GM23338 (cell line): ENCODE measurements at regions not wholly inside any gene's neighbourhood (a gene's known extent, or its start where the extent isn't known, plus 50 kb on each side); places are given as distances from the start of the nearest gene placed in this dataset.

Experiments used
- ATAC-seq: fragments of 200-7000 bp; cut with Tn5 transposase; 3 replicates; pipeline ENCODE4 v1.9.1; 2020
- DNase-seq: peaks from one replicate; pipeline ENCODE4 v3.0.0-alpha.2; 2015; ENCODE audit warnings: low spot score
- H2AFZ ChIP-seq: fragments of 200-600 bp; sonication (generic); 2 replicates; pipeline ENCODE4 v1.8.0; 2016; ENCODE audit warnings: antibody characterized with exemption, mild to moderate bottlenecking, moderate library complexity
- H3F3A ChIP-seq: fragments of 200-600 bp; sonication (generic); replicated peaks from 2 replicates; pipeline ENCODE4 v1.8.0; 2017; ENCODE audit warnings: antibody characterized with exemption, mixed run types, low read depth
- H3K27ac ChIP-seq: fragments of 200-600 bp; sonication (generic); 2 replicates; pipeline ENCODE4 v1.6.1; 2016; ENCODE audit warnings: low read depth
- H3K27me3 ChIP-seq: fragments of 200-600 bp; sonication (generic); 2 replicates; pipeline ENCODE4 v1.8.0; 2016; ENCODE audit warnings: mild to moderate bottlenecking, mixed run types, moderate library complexity; ENCODE audit not compliant: insufficient read depth
- H3K36me3 ChIP-seq: fragments of 200-600 bp; sonication (generic); 2 replicates; pipeline ENCODE4 v1.8.0; 2016; ENCODE audit warnings: mild to moderate bottlenecking; ENCODE audit not compliant: insufficient read depth
- H3K4me1 ChIP-seq: fragments of 200-600 bp; sonication (generic); 2 replicates; pipeline ENCODE4 v1.8.0; 2016; ENCODE audit warnings: mild to moderate bottlenecking, moderate library complexity; ENCODE audit not compliant: insufficient read depth
- H3K4me2 ChIP-seq: fragments of 200-600 bp; sonication (generic); 2 replicates; pipeline ENCODE4 v1.7.1; 2017; ENCODE audit warnings: mixed run types
- H3K4me3 ChIP-seq: fragments of 200-600 bp; sonication (generic); 2 replicates; pipeline ENCODE4 v1.6.1; 2016; ENCODE audit warnings: mixed run types
- H3K79me2 ChIP-seq: fragments of 200-600 bp; sonication (generic); replicated peaks from 2 replicates; pipeline ENCODE4 v1.8.0; 2017; ENCODE audit warnings: mild to moderate bottlenecking; ENCODE audit not compliant: insufficient read depth
- H3K9me2 ChIP-seq: fragments of 200-600 bp; sonication (generic); 2 replicates; pipeline ENCODE4 v1.8.0; 2017; ENCODE audit not compliant: insufficient read depth
- H4K20me1 ChIP-seq: fragments of 200-600 bp; sonication (generic); replicated peaks from 2 replicates; pipeline ENCODE4 v1.8.0; 2017; ENCODE audit warnings: mild to moderate bottlenecking; ENCODE audit not compliant: insufficient read depth
- H3K27ac Mint-ChIP-seq: 2 replicates; pipeline ENCODE4 v1.8.0; 2020; ENCODE audit warnings: inconsistent platforms, mild to moderate bottlenecking, moderate library complexity, mixed read lengths
- H3K27me3 Mint-ChIP-seq: 3 replicates; pipeline ENCODE4 v1.8.0; 2022; ENCODE audit warnings: low read depth, mild to moderate bottlenecking, moderate library complexity, mixed read lengths, inconsistent platforms; ENCODE audit not compliant: insufficient read depth, poor library complexity
- H3K36me3 Mint-ChIP-seq: 3 replicates; pipeline ENCODE4 v1.8.0; 2021; ENCODE audit warnings: low read depth, mild to moderate bottlenecking, inconsistent platforms, moderate library complexity, mixed read lengths
- H3K4me1 Mint-ChIP-seq: 3 replicates; pipeline ENCODE4 v1.8.0; 2020; ENCODE audit warnings: mild to moderate bottlenecking, inconsistent platforms, mixed read lengths
- H3K4me3 Mint-ChIP-seq: 3 replicates; pipeline ENCODE4 v1.8.0; 2021; ENCODE audit warnings: moderate library complexity, mild to moderate bottlenecking, inconsistent platforms, mixed read lengths
- H3K9me3 Mint-ChIP-seq: 3 replicates; pipeline ENCODE4 v1.8.0; 2020; ENCODE audit warnings: moderate library complexity, mild to moderate bottlenecking, inconsistent platforms, mixed read lengths
- CREB1 ChIP-seq: fragments of 250-450 bp; sonication (Bioruptor Pico); IDR thresholded peaks from 2 replicates; pipeline ENCODE4 v1.5.0; 2020; ENCODE audit warnings: low read depth, mild to moderate bottlenecking, moderate library complexity
- CTCF ChIP-seq, 2 experiments: fragments of 200-600 bp in 1 of 2; sonication (generic) in 1 of 2; conservative IDR thresholded peaks; 2 replicates each; pipeline versions ENCODE4 v1.5.1 to v1.6.1; 2016 to 2017; ENCODE audit warnings: antibody characterized with exemption in 2 of 2, low read depth in 2 of 2, mild to moderate bottlenecking in 2 of 2, moderate library complexity in 1 of 2
- ETS1 ChIP-seq: IDR thresholded peaks from 2 replicates; pipeline ENCODE4 v1.6.1; 2016; ENCODE audit warnings: antibody characterized with exemption
- EZH2 ChIP-seq: fragments of 200-600 bp; sonication (generic); IDR thresholded peaks from one replicate; pipeline ENCODE4 v1.8.0; 2017; ENCODE audit warnings: antibody characterized with exemption, mild to moderate bottlenecking, low read depth; ENCODE audit not compliant: unreplicated experiment
- EZH2phosphoT487 ChIP-seq: fragments of 200-600 bp; sonication (generic); IDR thresholded peaks from one replicate; pipeline ENCODE4 v1.8.1; 2018; ENCODE audit warnings: antibody characterized with exemption; ENCODE audit not compliant: unreplicated experiment
- JUNB ChIP-seq: IDR thresholded peaks from one replicate; pipeline ENCODE4 v1.6.1; 2016; ENCODE audit warnings: antibody characterized with exemption; ENCODE audit not compliant: unreplicated experiment
- NANOG ChIP-seq: IDR thresholded peaks from 2 replicates; pipeline ENCODE4 v1.6.1; 2016; ENCODE audit warnings: antibody characterized with exemption, borderline replicate concordance
- POLR2AphosphoS5 ChIP-seq: IDR thresholded peaks from 2 replicates; pipeline ENCODE4 v1.6.1; 2016; ENCODE audit warnings: antibody characterized with exemption, low read depth
- REST ChIP-seq: IDR thresholded peaks from one replicate; pipeline ENCODE4 v1.6.1; 2018; ENCODE audit warnings: antibody characterized with exemption; ENCODE audit not compliant: unreplicated experiment
- STAT1 ChIP-seq: IDR thresholded peaks from one replicate; pipeline ENCODE4 v1.6.1; 2016; ENCODE audit warnings: antibody characterized with exemption; ENCODE audit not compliant: unreplicated experiment
- ZNF114 ChIP-seq: fragments of 250-450 bp; sonication (Bioruptor Pico); IDR thresholded peaks from 2 replicates; pipeline ENCODE4 v1.5.0; 2020; ENCODE audit warnings: mild to moderate bottlenecking, moderate library complexity
- ZNF331 ChIP-seq: fragments of 250-450 bp; sonication (Bioruptor Pico); IDR thresholded peaks from 2 replicates; pipeline ENCODE4 v1.5.0; 2020; ENCODE audit warnings: low read depth, mild to moderate bottlenecking, moderate library complexity
- ZNF462 ChIP-seq: fragments of 250-450 bp; sonication (Bioruptor Pico); IDR thresholded peaks from 2 replicates; pipeline ENCODE4 v1.5.0; 2020; ENCODE audit warnings: mild to moderate bottlenecking, moderate library complexity

GRCh38 chr20:19012676-19013075, 199.1 kb downstream of the SCP2D1 start:
- no peaks in the 10 kb centered on the region for H3F3A ChIP-seq
- no peak overlapping the region for H3K27ac Mint-ChIP-seq
- no peak for TF ChIP-seq STAT1
- no peak for TF ChIP-seq CREB1 (CRISPR knock-in tag)
- TF ChIP-seq POLR2AphosphoS5: no peak
- no peak for TF ChIP-seq REST
- no peak for TF ChIP-seq ETS1
- no peak for TF ChIP-seq ZNF114
- TF ChIP-seq ZNF462: no peak
- no peak for TF ChIP-seq CTCF (conservative IDR thresholded peaks at IDR 0.05; ENCODE audit: low read depth in 2 of 2)
- no peak for TF ChIP-seq EZH2phosphoT487
- no peak for TF ChIP-seq ZNF331 (CRISPR knock-in tag)
- no peak for TF ChIP-seq JUNB
- no peak for TF ChIP-seq EZH2
- no peak for TF ChIP-seq NANOG
- no peaks in the 10 kb centered on the region for H3K79me2 ChIP-seq
- no peak overlapping the region for H3K4me3 Mint-ChIP-seq
- DNase-seq (no peak), ATAC-seq (no peak)
- no peaks in the 10 kb centered on the region for H4K20me1 ChIP-seq
- H3K27ac ChIP-seq: no peak overlapping the region
- H3K4me3 ChIP-seq: no peak overlapping the region
- H3K27me3 ChIP-seq: no peaks in the 10 kb centered on the region
- no peak overlapping the region for H2AFZ ChIP-seq
- peaks cover 25% of the 10 kb centered on the region for H3K4me1 Mint-ChIP-seq
- no peaks in the 10 kb centered on the region for H3K36me3 Mint-ChIP-seq
- H3K4me2 ChIP-seq: no peak overlapping the region
- no peaks in the 10 kb centered on the region for H3K4me1 ChIP-seq
- H3K36me3 ChIP-seq: no peaks in the 10 kb centered on the region
- H3K27me3 Mint-ChIP-seq: peaks cover 5% of the 10 kb centered on the region
- H3K9me2 ChIP-seq: peaks cover 5% of the 10 kb centered on the region; the same call in 1 of the 2 replicates
- no peaks in the 10 kb centered on the region for H3K9me3 Mint-ChIP-seq
